K562 (cell line): ENCODE measurements at regions not wholly inside any gene's neighbourhood (a gene's known extent, or its start where the extent isn't known, plus 50 kb on each side); places are given as distances from the start of the nearest gene placed in this dataset.

ENCODE experiments used
- ATAC-seq: fragments of 200-7000 bp; cut with Tn5 transposase; 3 replicates; pipeline ENCODE4 v1.9.1; 2020; ENCODE audit warnings: moderate library complexity
- BruUV-seq: library from RNA; stranded (reverse); fragments of 400-500 nt; replicated peaks from 2 replicates; lab custom pipeline; 2021; lab: Mats Ljungman, UMichigan
- CTCF ChIA-PET: fragments of 300-600 bp; formaldehyde crosslinking; extraction: SDS; loops from one replicate; lab custom pipeline; 2021; ENCODE audit warnings: low intra/inter-chr PET ratio; lab: Yijun Ruan, JAX
- POLR2A ChIA-PET: fragments of 300-600, 350-650 bp; sonication (Branson Sonifier 250); formaldehyde crosslinking; extraction: SDS; loops from one replicate; lab custom pipeline; 2021; ENCODE audit warnings: antibody characterized with exemption, inconsistent platforms; lab: Yijun Ruan, JAX
- DNase-seq, 4 experiments: peaks; one replicate each; pipeline versions ENCODE4 v3.0.0 to v3.0.0-alpha.2; 2011 to 2018; ENCODE audit warnings: low spot score in 3 of 4, mixed read lengths in 3 of 4; ENCODE audit errors: extremely low read depth in 1 of 4
- FAIRE-seq: peaks from 2 replicates; lab custom pipeline; 2011; peaks lifted over from hg19 to GRCh38; lab: Jason Lieb, UNC
- H2AFZ ChIP-seq: 2 replicates; pipeline ENCODE4 v1.6.0; 2011; ENCODE audit warnings: low read depth, low read length, control low read depth, inconsistent platforms
- H3K27ac ChIP-seq: fragments of 200-600 bp; 3 replicates; pipeline ENCODE4 v1.8.0; 2011; ENCODE audit warnings: low read depth, mild to moderate bottlenecking, control low read depth, inconsistent platforms, low read length, moderate library complexity, mixed read lengths; ENCODE audit errors: extremely low read depth
- H3K27me3 ChIP-seq, 2 experiments: fragments of 300-600 bp in 1 of 2; 2 replicates in 1 of 2; 3 replicates in 1 of 2; pipeline versions ENCODE4 v1.6.0 to v1.8.0; 2011; ENCODE audit warnings: inconsistent platforms in 2 of 2, low read length in 2 of 2, mild to moderate bottlenecking in 1 of 2, mixed read lengths in 1 of 2, moderate library complexity in 1 of 2; ENCODE audit not compliant: control insufficient read depth in 2 of 2, insufficient read depth in 2 of 2
- H3K36me3 ChIP-seq: fragments of 300-600 bp; 3 replicates; pipeline ENCODE4 v1.8.0; 2011; ENCODE audit warnings: mild to moderate bottlenecking, low read length, inconsistent platforms; ENCODE audit not compliant: control insufficient read depth, insufficient read depth
- H3K4me1 ChIP-seq, 2 experiments: fragments of 200-600 bp in 1 of 2; replicated peaks in 1 of 2; 2 replicates in 1 of 2; 3 replicates in 1 of 2; pipeline versions ENCODE4 v1.5.1 to v1.8.0; 2011; ENCODE audit warnings: inconsistent platforms in 2 of 2, low read length in 2 of 2, mild to moderate bottlenecking in 1 of 2, mixed read lengths in 1 of 2, moderate library complexity in 1 of 2; ENCODE audit not compliant: control insufficient read depth in 2 of 2, insufficient read depth in 2 of 2
- H3K4me2 ChIP-seq: 2 replicates; pipeline ENCODE4 v1.6.1; 2011; ENCODE audit warnings: low read length, control low read depth, inconsistent platforms, mixed read lengths; ENCODE audit not compliant: insufficient read depth
- H3K4me3 ChIP-seq: fragments of 200-600 bp; sonication (generic), shearing (Covaris generic); 2 replicates; pipeline ENCODE4 v1.5.1; 2016; ENCODE audit warnings: control low read depth, inconsistent platforms
- H3K79me2 ChIP-seq: fragments of 200-600 bp; 3 replicates; pipeline ENCODE4 v1.8.0; 2011; ENCODE audit warnings: low read length, inconsistent platforms; ENCODE audit not compliant: control insufficient read depth, insufficient read depth
- H3K9ac ChIP-seq, 2 experiments: 2 replicates each; pipeline versions ENCODE4 v1.6.0 to v1.6.1; 2011; ENCODE audit warnings: low read depth in 2 of 2, low read length in 2 of 2, control low read depth in 1 of 2, inconsistent platforms in 1 of 2, mild to moderate bottlenecking in 1 of 2, mixed read lengths in 1 of 2; ENCODE audit not compliant: insufficient read depth in 1 of 2
- H3K9me1 ChIP-seq: one replicate; pipeline ENCODE4 v1.6.0; 2011; ENCODE audit warnings: inconsistent platforms, mild to moderate bottlenecking, low read length, moderate library complexity; ENCODE audit not compliant: control insufficient read depth, insufficient read depth
- H3K9me3 ChIP-seq: replicated peaks from 2 replicates; pipeline ENCODE4 v1.5.1; 2011; ENCODE audit warnings: low read depth, low read length, inconsistent platforms; ENCODE audit not compliant: control insufficient read depth, insufficient read depth
- H4K20me1 ChIP-seq: replicated peaks from 2 replicates; pipeline ENCODE4 v1.6.1; 2011; ENCODE audit warnings: low read length, inconsistent platforms, mixed read lengths; ENCODE audit not compliant: control insufficient read depth, insufficient read depth
- CEBPB ChIP-seq: fragments of 450-650 bp; IDR thresholded peaks from 2 replicates; pipeline ENCODE4 v1.6.1; 2016; ENCODE audit warnings: missing genetic modification characterization, missing compliant biosample characterization
- CEBPG ChIP-seq, 3 experiments: fragments of 200-800 bp in 1 of 3; sonication (Bioruptor generic) in 1 of 3; sonication (generic) in 1 of 3; formaldehyde crosslinking in 1 of 3; IDR thresholded peaks in 2 of 3; conservative IDR thresholded peaks in 1 of 3; 2 replicates each; pipeline versions ENCODE4 v1.6.1 to v1.8.0; 2016 to 2022; ENCODE audit warnings: missing compliant biosample characterization in 2 of 3, missing genetic modification characterization in 2 of 3, mild to moderate bottlenecking in 1 of 3, missing genetic modification reagents in 1 of 3
- CREB1 ChIP-seq, 2 experiments: sonication (generic) in 1 of 2; formaldehyde crosslinking in 1 of 2; IDR thresholded peaks; 2 replicates each; pipeline versions ENCODE4 v1.6.1 to v1.8.0; 2012 to 2022; ENCODE audit warnings: inconsistent platforms in 1 of 2, mild to moderate bottlenecking in 1 of 2, missing genetic modification reagents in 1 of 2, moderate library complexity in 1 of 2
- FOXJ2 ChIP-seq: fragments of 200-800 bp; sonication (Bioruptor generic); IDR thresholded peaks from 2 replicates; pipeline ENCODE4 v1.6.1; 2016; ENCODE audit warnings: missing genetic modification characterization, missing compliant biosample characterization
- ZBTB33 ChIP-seq: sonication (generic); formaldehyde crosslinking; IDR thresholded peaks from 2 replicates; pipeline ENCODE4 v1.8.1; 2023; ENCODE audit warnings: mild to moderate bottlenecking, missing genetic modification reagents
- WGBS: fragments of 100-300 bp; shearing (Covaris generic); methylation state at CpG from one replicate; pipeline ENCODE4 v1.1.6; 2016; ENCODE audit warnings: low coverage, mixed read lengths; ENCODE audit not compliant: insufficient coverage; ENCODE audit errors: missing lambda C conversion rate; 5-methylcytosine and 5-hydroxymethylcytosine counted together
- in situ Hi-C: fragments of 300-500 bp; cut with MboI; formaldehyde crosslinking; loops from 4 replicates; pipeline ENCODE4 v1.15.0; 2018; ENCODE audit warnings: inconsistent platforms, mixed read lengths
- intact Hi-C: fragments of 100-400 bp; cut with micrococcal nuclease; formaldehyde crosslinking; loops from 2 replicates; pipeline ENCODE4 v1.14.2; 2022

DNA sequence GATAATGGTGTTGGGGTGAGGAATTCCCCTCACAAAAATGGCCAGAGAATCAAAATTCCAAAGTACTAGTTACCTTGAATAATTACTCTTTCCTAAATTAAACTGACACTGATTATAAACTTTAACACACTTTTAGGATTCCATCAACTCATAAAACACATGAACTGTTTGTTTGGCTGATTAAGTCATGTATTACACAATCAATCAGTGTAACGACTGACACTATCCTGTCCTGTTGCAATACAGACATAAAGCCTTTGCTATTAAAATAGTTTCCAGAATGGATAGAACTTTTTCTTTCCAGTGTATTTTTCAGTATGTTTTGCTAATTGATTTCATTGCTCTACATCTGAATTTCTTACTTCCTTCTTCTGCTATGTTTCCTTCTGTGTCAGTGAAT, 1709.4 kb upstream of the RAG2 start:
- no peak overlapping the region for H3K4me3 ChIP-seq
- no peak for TF ChIP-seq FOXJ2 (tag)
- no peak for TF ChIP-seq CEBPG (CRISPR knock-in tag; IDR thresholded peaks at IDR 0.05)
- peak in 1 of 2 experiments; percentile 35; a peak in 1 of 4 replicates for TF ChIP-seq CEBPG (tag; conservative IDR thresholded peaks at IDR 0.05 in 1 of 2, IDR thresholded peaks at IDR 0.05 in 1 of 2)
- peak; percentile 56; the same call in 1 of the 2 replicates for TF ChIP-seq CEBPB
- no peaks in the 10 kb centered on the region for H3K4me1 ChIP-seq
- no peak overlapping the region for H3K4me2 ChIP-seq
- H3K36me3 ChIP-seq: no peaks in the 10 kb centered on the region
- intact Hi-C loops (no loop called here), in situ Hi-C loops (no loop called here)
- DNase-seq (no peak), ATAC-seq (no peak), FAIRE-seq (no peak)
- 24% methylated on average over 1 of the region's 1 CpG for WGBS
- ChIA-PET POLR2A (interaction anchor here (0.7 kb wide), 1 partner anchor 25 kb away, joined by 3 read pairs; no protein-coding TSS in a partner anchor), CTCF (no interaction called here)
- H3K9me1 ChIP-seq: no peaks in the 10 kb centered on the region
- no peaks in the 10 kb centered on the region for H3K27me3 ChIP-seq
- no peaks in the 10 kb centered on the region for H3K9me3 ChIP-seq
- H3K79me2 ChIP-seq: no peaks in the 10 kb centered on the region
- no peak overlapping the region for H2AFZ ChIP-seq
- H4K20me1 ChIP-seq: no peaks in the 10 kb centered on the region
- H3K27ac ChIP-seq: no peak overlapping the region
- no TSS peak for BruUV-seq
- H3K9ac ChIP-seq: no peak overlapping the region

GRCh38 chr11:38305682-38306081, 1707.6 kb upstream of the RAG2 start:
- 80% methylated on average over 6 of the region's 6 CpGs for WGBS
- H3K27ac ChIP-seq: no peak overlapping the region
- no peaks in the 10 kb centered on the region for H3K9me1 ChIP-seq
- H3K9me3 ChIP-seq: no peaks in the 10 kb centered on the region
- CTCF ChIA-PET: no interaction called here
- H3K27me3 ChIP-seq: no peaks in the 10 kb centered on the region
- H3K9ac ChIP-seq: no peak overlapping the region
- H3K4me3 ChIP-seq: no peak overlapping the region
- DNase-seq (no peak), FAIRE-seq (no peak), ATAC-seq (no peak)
- no TSS peak for BruUV-seq
- no peaks in the 10 kb centered on the region for H3K79me2 ChIP-seq
- H2AFZ ChIP-seq: no peak overlapping the region
- POLR2A ChIA-PET: no interaction called here
- peak; percentile 19; the same call in 1 of the 2 replicates for TF ChIP-seq ZBTB33 (CRISPR knock-in tag)
- TF ChIP-seq CREB1 (IDR thresholded peaks at IDR 0.05): no peak
- TF ChIP-seq CREB1 (CRISPR knock-in tag; IDR thresholded peaks at IDR 0.05): no peak
- intact Hi-C loops (no loop called here), in situ Hi-C loops (no loop called here)
- no peaks in the 10 kb centered on the region for H3K4me1 ChIP-seq
- no peaks in the 10 kb centered on the region for H3K36me3 ChIP-seq
- no peak overlapping the region for H3K4me2 ChIP-seq
- H4K20me1 ChIP-seq: no peaks in the 10 kb centered on the region
